Osteoblast (primary cell): ENCODE measurements at regions not wholly inside any gene's neighbourhood (a gene's known extent, or its start where the extent isn't known, plus 50 kb on each side); places are given as distances from the start of the nearest gene placed in this dataset.

ENCODE experiments used
- DNase-seq: peaks from one replicate; pipeline ENCODE4 v3.0.0; 2011; ENCODE audit warnings: low spot score, mixed read lengths; ENCODE audit not compliant: insufficient read length; ENCODE audit errors: missing footprints
- H2AFZ ChIP-seq: 2 replicates; pipeline ENCODE4 v1.6.0; 2011; ENCODE audit warnings: mild to moderate bottlenecking, low read length
- H3K27ac ChIP-seq: 2 replicates; pipeline ENCODE4 v1.5.1; 2011; ENCODE audit warnings: mild to moderate bottlenecking, low read depth, low read length, moderate library complexity
- H3K27me3 ChIP-seq: 2 replicates; pipeline ENCODE4 v1.6.0; 2012; ENCODE audit warnings: mild to moderate bottlenecking, control low read depth, inconsistent platforms, low read length, moderate library complexity; ENCODE audit not compliant: insufficient read depth
- H3K36me3 ChIP-seq: 2 replicates; pipeline ENCODE4 v1.5.1; 2011; ENCODE audit warnings: mild to moderate bottlenecking, low read length, control low read depth, moderate library complexity; ENCODE audit not compliant: insufficient read depth
- H3K4me1 ChIP-seq: 2 replicates; pipeline ENCODE4 v1.5.1; 2011; ENCODE audit warnings: mild to moderate bottlenecking, low read length, control low read depth, moderate library complexity; ENCODE audit not compliant: insufficient read depth
- H3K4me2 ChIP-seq: 2 replicates; pipeline ENCODE4 v1.6.0; 2011; ENCODE audit warnings: mild to moderate bottlenecking, low read length; ENCODE audit not compliant: insufficient read depth
- H3K4me3 ChIP-seq: fragments of 200-600 bp; sonication (generic); 3 replicates; pipeline ENCODE4 v1.5.1; 2012; ENCODE audit warnings: mild to moderate bottlenecking, low read length, inconsistent platforms; ENCODE audit not compliant: insufficient read depth
- H3K79me2 ChIP-seq: 2 replicates; pipeline ENCODE4 v1.6.0; 2012; ENCODE audit warnings: mild to moderate bottlenecking, low read length, control low read depth, inconsistent platforms; ENCODE audit not compliant: insufficient read depth
- H3K9me3 ChIP-seq: 2 replicates; pipeline ENCODE4 v1.5.1; 2011; ENCODE audit warnings: low read depth, low read length, control low read depth
- H4K20me1 ChIP-seq: 2 replicates; pipeline ENCODE4 v1.6.0; 2012; ENCODE audit warnings: mild to moderate bottlenecking, low read length, control low read depth; ENCODE audit not compliant: insufficient read depth
- TF ChIP-seq, protein P1 (sequence below): IDR thresholded peaks from 2 replicates; pipeline ENCODE4 v1.5.1; 2011; ENCODE audit warnings: mild to moderate bottlenecking, low read depth, low read length, moderate library complexity; ENCODE audit errors: extremely low read depth

DNA sequence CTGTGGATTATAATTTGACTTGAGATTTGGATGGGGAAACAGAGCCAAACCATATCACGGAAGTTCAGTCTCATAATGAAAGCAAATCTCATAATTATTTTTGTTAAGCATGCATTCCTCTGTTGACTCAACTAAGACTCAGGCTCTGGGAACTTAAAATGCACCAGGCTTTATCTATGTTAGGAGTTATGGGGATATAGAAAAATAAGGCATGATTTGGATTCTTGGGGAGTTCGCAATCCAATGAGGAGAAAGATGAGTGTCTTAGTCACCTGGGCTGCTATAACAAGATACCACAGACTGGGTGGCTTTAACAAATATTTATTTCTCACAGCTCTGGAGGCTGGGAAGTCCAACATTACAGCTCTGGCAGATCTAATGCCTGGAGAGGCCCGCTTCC, 89.4 kb upstream of the TJP1 start:
- no peaks in the 10 kb centered on the region for H3K36me3 ChIP-seq
- TF ChIP-seq, protein P1, sequence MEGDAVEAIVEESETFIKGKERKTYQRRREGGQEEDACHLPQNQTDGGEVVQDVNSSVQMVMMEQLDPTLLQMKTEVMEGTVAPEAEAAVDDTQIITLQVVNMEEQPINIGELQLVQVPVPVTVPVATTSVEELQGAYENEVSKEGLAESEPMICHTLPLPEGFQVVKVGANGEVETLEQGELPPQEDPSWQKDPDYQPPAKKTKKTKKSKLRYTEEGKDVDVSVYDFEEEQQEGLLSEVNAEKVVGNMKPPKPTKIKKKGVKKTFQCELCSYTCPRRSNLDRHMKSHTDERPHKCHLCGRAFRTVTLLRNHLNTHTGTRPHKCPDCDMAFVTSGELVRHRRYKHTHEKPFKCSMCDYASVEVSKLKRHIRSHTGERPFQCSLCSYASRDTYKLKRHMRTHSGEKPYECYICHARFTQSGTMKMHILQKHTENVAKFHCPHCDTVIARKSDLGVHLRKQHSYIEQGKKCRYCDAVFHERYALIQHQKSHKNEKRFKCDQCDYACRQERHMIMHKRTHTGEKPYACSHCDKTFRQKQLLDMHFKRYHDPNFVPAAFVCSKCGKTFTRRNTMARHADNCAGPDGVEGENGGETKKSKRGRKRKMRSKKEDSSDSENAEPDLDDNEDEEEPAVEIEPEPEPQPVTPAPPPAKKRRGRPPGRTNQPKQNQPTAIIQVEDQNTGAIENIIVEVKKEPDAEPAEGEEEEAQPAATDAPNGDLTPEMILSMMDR = no peak
- DNase-seq = no peak

DNA sequence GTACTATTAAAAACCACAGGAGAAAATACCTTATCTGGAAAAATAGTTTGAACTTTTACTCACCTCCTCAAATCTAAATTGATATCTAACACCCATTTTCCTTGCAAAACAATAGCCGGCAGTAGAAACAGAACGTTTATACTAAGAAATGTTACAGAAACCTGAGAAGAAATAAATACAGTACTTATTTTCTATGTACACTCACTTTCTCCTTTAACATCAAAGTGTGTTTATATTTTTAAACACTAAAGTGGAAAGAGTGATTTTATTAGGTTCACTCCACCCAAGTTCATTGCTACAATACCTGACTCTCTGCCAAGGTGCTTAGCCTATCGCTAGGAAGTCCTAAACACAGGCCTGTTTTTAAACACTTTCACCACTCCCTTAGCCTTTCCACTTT, 87.8 kb upstream of the TJP1 start:
- H3K79me2 ChIP-seq = no peaks in the 10 kb centered on the region
- no peak overlapping the region for H2AFZ ChIP-seq
- H3K36me3 ChIP-seq = no peaks in the 10 kb centered on the region
- H3K4me1 ChIP-seq = peaks cover 5% of the 10 kb centered on the region
- H3K9me3 ChIP-seq = no peaks in the 10 kb centered on the region
- H4K20me1 ChIP-seq = no peaks in the 10 kb centered on the region
- no peak overlapping the region for H3K27ac ChIP-seq
- no peak overlapping the region for H3K4me3 ChIP-seq
- no peak for DNase-seq
- H3K27me3 ChIP-seq = no peaks in the 10 kb centered on the region
- no peak overlapping the region for H3K4me2 ChIP-seq
- TF ChIP-seq, protein P1 = no peak

More for the DNA sequence above, 89.4 kb upstream of the TJP1 start:
- H4K20me1 ChIP-seq = no peaks in the 10 kb centered on the region
- no peak overlapping the region for H3K4me3 ChIP-seq
- H3K9me3 ChIP-seq = no peaks in the 10 kb centered on the region
- H2AFZ ChIP-seq = no peak overlapping the region
- H3K4me2 ChIP-seq = no peak overlapping the region
- H3K4me1 ChIP-seq = peaks cover 5% of the 10 kb centered on the region
- no peaks in the 10 kb centered on the region for H3K79me2 ChIP-seq
- H3K27me3 ChIP-seq = no peaks in the 10 kb centered on the region
- no peak overlapping the region for H3K27ac ChIP-seq

DNA sequence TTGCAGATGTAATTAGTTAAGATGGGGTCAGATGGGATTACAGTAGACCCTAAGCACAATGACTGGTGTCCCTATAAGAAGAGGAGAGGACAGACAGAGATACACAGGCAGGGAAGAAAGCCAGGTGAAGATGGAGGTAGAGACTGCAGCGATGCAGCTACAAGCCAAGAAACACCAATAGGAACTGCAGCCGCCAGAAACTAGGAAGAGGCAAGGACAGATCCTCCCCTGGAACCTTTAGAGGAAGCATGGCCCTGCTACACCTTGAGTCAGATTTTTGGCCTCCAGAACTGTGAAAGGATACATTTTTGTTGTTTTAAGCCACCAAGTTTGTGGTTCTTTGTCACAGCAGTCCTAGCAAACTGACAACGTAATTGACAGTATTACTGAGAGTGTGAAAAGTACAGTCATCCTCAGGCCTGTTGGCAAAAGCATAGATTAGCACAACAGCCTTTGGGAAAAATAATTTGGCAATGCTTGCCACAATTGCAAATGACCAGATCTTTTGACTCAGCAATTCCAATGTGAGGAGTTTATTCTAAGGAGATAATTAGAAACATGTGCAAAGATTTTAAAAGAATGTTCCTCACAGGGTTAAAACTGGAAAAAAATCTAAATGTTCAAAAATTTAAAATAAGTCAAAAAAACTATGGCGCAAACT, 82.6 kb upstream of the TJP1 start:
- Histone ChIP-seq H3K27ac (no peak overlapping the region), H2AFZ (no peak overlapping the region), H3K36me3 (no peaks in the 10 kb centered on the region), H3K4me1 (no peaks in the 10 kb centered on the region), H3K4me3 (no peak overlapping the region), H4K20me1 (no peaks in the 10 kb centered on the region), H3K79me2 (no peaks in the 10 kb centered on the region), H3K9me3 (no peaks in the 10 kb centered on the region), H3K27me3 (no peaks in the 10 kb centered on the region), H3K4me2 (no peak overlapping the region)
- no peak for DNase-seq
- TF ChIP-seq, protein P1 = no peak

DNA sequence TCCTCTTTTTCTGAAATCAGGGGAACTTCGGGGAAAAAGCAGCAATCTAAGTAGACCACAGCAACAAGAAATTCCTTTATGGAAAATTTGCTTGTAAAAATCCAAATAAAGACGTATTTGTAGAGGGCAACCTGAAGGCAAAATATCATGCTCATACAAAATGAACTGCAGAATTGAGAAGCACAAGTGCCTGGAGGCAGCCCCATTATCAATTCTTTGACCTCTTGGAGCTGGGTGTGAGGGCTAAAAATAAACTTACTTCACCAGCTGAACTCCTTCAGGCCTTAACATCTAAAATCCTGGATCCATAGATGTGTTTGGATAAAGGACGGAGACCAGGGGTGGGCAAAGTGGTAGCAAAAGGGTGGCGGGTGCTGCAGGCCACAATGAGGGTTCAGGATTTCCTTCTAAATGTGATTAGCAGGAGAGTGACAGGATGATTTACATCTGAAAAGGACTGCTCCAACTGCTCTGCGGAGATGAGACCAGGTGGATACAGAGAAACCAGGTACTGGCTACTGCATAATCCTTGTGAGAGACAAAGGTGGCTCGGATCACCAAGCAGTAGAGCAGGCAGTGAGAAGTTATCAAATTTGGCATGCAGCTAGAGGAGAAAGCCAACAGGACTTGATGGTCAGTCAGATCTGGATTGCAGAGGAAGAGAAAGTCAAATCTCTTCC, 81.7 kb upstream of the TJP1 start:
- H3K9me3 ChIP-seq = no peaks in the 10 kb centered on the region
- no peak overlapping the region for H3K27ac ChIP-seq
- H3K4me3 ChIP-seq = no peak overlapping the region
- no peaks in the 10 kb centered on the region for H3K4me1 ChIP-seq
- no peaks in the 10 kb centered on the region for H4K20me1 ChIP-seq
- H3K36me3 ChIP-seq = no peaks in the 10 kb centered on the region
- TF ChIP-seq, protein P1 = no peak
- no peak overlapping the region for H3K4me2 ChIP-seq
- no peak for DNase-seq
- no peak overlapping the region for H2AFZ ChIP-seq
- no peaks in the 10 kb centered on the region for H3K79me2 ChIP-seq
- H3K27me3 ChIP-seq = no peaks in the 10 kb centered on the region
